ENCODE measurements at regions not wholly inside any gene's neighbourhood (a gene's known extent, or its start where the extent isn't known, plus 50 kb on each side); places are given as distances from the start of the nearest gene placed in this dataset.

GRCh38 chr6:41445261-41445660, 100.9 kb upstream of the FOXP4 start:
- no peak for TF ChIP-seq CTCF (IDR thresholded peaks at IDR 0.05; ENCODE audit: low read depth, low read length)
- no peak for DNase-seq (ENCODE audit: extremely low read depth, low read depth)

GRCh38 chr6:41446132-41446531, 100.0 kb upstream of the FOXP4 start:
- TF ChIP-seq CTCF (IDR thresholded peaks at IDR 0.05; ENCODE audit: low read depth, low read length) = no peak
- no peak for DNase-seq (ENCODE audit: extremely low read depth, low read depth)

GRCh38 chr6:41446907-41447545, 99.2 kb upstream of the FOXP4 start:
- DNase-seq (ENCODE audit: extremely low read depth, low read depth) = no peak
- TF ChIP-seq CTCF (IDR thresholded peaks at IDR 0.05; ENCODE audit: low read depth, low read length) = no peak

GRCh38 chr6:41448256-41448655, 97.9 kb upstream of the FOXP4 start:
- DNase-seq (ENCODE audit: extremely low read depth, low read depth) = no peak
- no peak for TF ChIP-seq CTCF (IDR thresholded peaks at IDR 0.05; ENCODE audit: low read depth, low read length)

- no peak for TF ChIP-seq CTCF (IDR thresholded peaks at IDR 0.05; ENCODE audit: low read depth, low read length)
- DNase-seq (ENCODE audit: extremely low read depth, low read depth) = peak; percentile 73
Measured at GRCh38 chr6:41449399-41450245, 96.6 kb upstream of the FOXP4 start.

- DNase-seq (ENCODE audit: extremely low read depth, low read depth) = no peak
- no peak for TF ChIP-seq CTCF (IDR thresholded peaks at IDR 0.05; ENCODE audit: low read depth, low read length)
Measured at GRCh38 chr6:41450581-41450980, 95.6 kb upstream of the FOXP4 start.

GRCh38 chr6:41451039-41451438, 95.1 kb upstream of the FOXP4 start:
- no peak for DNase-seq (ENCODE audit: extremely low read depth, low read depth)
- TF ChIP-seq CTCF (IDR thresholded peaks at IDR 0.05; ENCODE audit: low read depth, low read length) = no peak
